Tibial artery (tissue), 4 donors: ENCODE measurements at regions not wholly inside any gene's neighbourhood (a gene's known extent, or its start where the extent isn't known, plus 50 kb on each side); places are given as distances from the start of the nearest gene placed in this dataset.

Source experiments
- DNase-seq, 2 donors: peaks; one replicate each; pipeline ENCODE4 v3.0.0-alpha.2; 2019
- H3K27ac ChIP-seq, 2 donors: fragments of 200-600 bp; sonication (generic) in 1 of 2; 1 replicate in 1 of 2; 2 replicates in 1 of 2; pipeline ENCODE4 v1.5.1; 2018 to 2019; ENCODE audit warnings: mild to moderate bottlenecking in 1 of 2
- H3K27me3 ChIP-seq, 2 donors: fragments of 200-600 bp; sonication (generic) in 1 of 2; one replicate each; pipeline versions ENCODE4 v1.5.1 to v1.6.0; 2016 to 2019
- H3K36me3 ChIP-seq, 3 donors: fragments of 200-600 bp; sonication (generic) in 2 of 3; one replicate each; pipeline ENCODE4 v1.5.1; 2016 to 2019; ENCODE audit warnings: mild to moderate bottlenecking in 2 of 3
- H3K4me1 ChIP-seq, 4 donors: fragments of 200-600 bp; sonication (generic) in 2 of 4; 1 replicate in 3 of 4; 2 replicates in 1 of 4; pipeline ENCODE4 v1.5.1; 2016 to 2019
- H3K4me3 ChIP-seq, 2 donors: fragments of 200-600 bp; sonication (generic) in 1 of 2; 1 replicate in 1 of 2; 2 replicates in 1 of 2; pipeline ENCODE4 v1.5.1; 2018 to 2019; ENCODE audit warnings: mild to moderate bottlenecking in 2 of 2
- H3K9me3 ChIP-seq, 3 donors: fragments of 200-600 bp; sonication (generic) in 1 of 3; one replicate each; pipeline ENCODE4 v1.5.1; 2016 to 2019
- CTCF ChIP-seq, 2 experiments: fragments of 200-600 bp in 1 of 2; fragments of 450-650 bp in 1 of 2; IDR thresholded peaks; one replicate each; pipeline ENCODE4 v1.5.1; 2017 to 2019; ENCODE audit warnings: antibody characterized with exemption in 2 of 2, mild to moderate bottlenecking in 1 of 2, moderate library complexity in 1 of 2
- intact Hi-C: fragments of 100-400 bp; cut with DNase I; formaldehyde crosslinking; loops from one replicate; pipeline ENCODE4 v1.15.0; 2023; ENCODE audit warnings: low total_unique reads

DNA sequence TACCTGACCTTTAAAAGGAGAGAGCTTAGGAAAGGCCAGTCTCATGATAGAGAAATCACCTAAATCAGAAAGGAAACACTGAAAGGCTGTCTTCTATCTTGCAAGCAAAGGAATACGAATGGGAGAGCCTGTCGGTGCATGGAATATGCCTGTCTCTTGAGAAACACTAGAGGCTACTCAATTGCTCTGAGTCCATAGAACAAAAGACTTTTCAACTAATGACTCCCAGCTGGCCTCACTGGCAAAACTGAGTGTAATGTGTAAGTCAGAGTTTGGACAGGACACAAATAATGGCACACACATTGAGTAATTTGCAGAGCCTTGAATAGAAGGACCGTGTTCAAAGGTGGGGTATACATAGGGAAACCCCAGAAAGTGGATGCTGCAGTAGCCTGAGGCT, 171.0 kb upstream of the ARHGAP20 start:
- no peak for DNase-seq
- Histone ChIP-seq H3K4me1 (no peaks in the 10 kb centered on the region), H3K36me3 (no peaks in the 10 kb centered on the region), H3K9me3 (no peaks in the 10 kb centered on the region), H3K4me3 (no peak overlapping the region), H3K27me3 (no peaks in the 10 kb centered on the region), H3K27ac (no peak overlapping the region)
- intact Hi-C loops = no loop called here
- no peak for TF ChIP-seq CTCF (IDR thresholded peaks at IDR 0.05)

DNA sequence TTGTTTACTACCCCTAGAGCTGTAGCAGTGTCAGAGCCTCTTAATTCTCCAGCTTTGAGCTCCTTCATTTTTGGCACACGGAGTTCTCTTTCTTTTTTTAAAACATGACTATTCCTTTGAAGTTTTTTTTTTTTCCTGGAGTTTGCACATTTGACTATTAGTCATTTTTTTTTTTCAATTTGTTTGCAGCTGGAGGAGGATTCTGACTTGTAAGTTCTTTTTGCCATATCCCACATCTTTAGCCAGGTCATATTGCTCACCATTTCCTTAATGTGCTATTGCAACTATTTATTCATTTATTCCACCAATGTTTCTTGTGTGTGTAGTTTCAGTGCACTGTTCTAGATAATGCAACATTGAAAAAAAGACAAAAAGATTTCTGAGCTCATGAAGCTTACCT, 166.3 kb upstream of the ARHGAP20 start:
- H3K9me3 ChIP-seq = no peaks in the 10 kb centered on the region
- intact Hi-C loops = no loop called here
- no peaks in the 10 kb centered on the region for H3K36me3 ChIP-seq
- DNase-seq = no peak
- no peaks in the 10 kb centered on the region for H3K4me1 ChIP-seq
- no peak overlapping the region for H3K27ac ChIP-seq
- no peaks in the 10 kb centered on the region for H3K27me3 ChIP-seq
- TF ChIP-seq CTCF (IDR thresholded peaks at IDR 0.05) = no peak
- no peak overlapping the region for H3K4me3 ChIP-seq

DNA sequence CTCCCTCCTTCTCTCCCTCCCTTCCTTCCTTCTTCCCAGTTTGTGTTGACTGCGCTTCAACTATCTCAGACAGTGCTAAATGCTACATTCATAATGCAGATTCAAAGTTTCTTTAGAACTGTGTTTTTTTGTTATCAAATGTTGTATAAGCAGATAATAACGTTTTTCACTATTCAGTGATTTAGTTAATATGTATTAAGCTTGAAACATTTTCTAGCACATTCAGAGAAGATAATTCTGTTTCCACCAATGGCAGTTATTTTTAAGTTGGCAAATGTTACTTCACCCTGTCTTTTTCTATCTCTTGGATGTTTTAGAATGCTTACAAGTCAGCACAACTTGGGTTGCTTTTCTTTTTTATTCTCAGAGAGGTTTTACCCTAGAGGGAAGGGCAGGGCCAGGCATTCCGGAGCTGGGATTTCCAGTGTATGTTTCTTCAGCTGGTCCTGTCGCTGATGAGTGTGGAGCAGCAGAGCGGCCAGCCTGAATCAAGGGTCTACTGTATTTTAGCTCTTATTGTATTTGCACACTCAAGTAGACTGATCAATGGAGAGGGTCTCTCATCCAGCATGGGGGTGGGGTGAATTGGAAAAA, 162.3 kb upstream of the ARHGAP20 start:
- intact Hi-C loops = no loop called here
- Histone ChIP-seq H3K36me3 (no peaks in the 10 kb centered on the region), H3K27ac (no peak overlapping the region), H3K9me3 (no peaks in the 10 kb centered on the region), H3K4me3 (no peak overlapping the region), H3K4me1 (no peaks in the 10 kb centered on the region), H3K27me3 (no peaks in the 10 kb centered on the region)
- DNase-seq = no peak
- TF ChIP-seq CTCF (IDR thresholded peaks at IDR 0.05) = no peak

DNA sequence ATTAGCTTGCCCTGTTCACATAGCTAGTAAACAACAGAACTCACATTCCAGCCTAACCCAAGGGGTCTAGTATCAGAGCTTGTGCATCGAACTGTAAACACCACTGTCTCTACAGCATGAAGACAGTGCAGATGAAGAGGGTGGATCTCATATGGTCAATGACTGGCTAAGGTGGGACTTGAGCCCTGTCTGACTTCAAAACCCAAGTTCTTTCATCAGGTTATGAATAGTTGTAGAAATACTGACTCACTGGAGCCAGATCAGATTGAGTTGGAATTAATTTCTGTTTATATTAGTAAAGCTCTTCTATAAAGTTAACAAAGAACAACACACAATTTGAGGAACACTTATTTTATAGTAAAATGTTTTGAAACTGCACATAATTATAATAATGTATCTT, 161.7 kb upstream of the ARHGAP20 start:
- TF ChIP-seq CTCF (IDR thresholded peaks at IDR 0.05) = no peak
- intact Hi-C loops = no loop called here
- Histone ChIP-seq H3K4me1 (no peaks in the 10 kb centered on the region), H3K36me3 (no peaks in the 10 kb centered on the region), H3K27me3 (no peaks in the 10 kb centered on the region), H3K4me3 (no peak overlapping the region), H3K27ac (no peak overlapping the region), H3K9me3 (no peaks in the 10 kb centered on the region)
- no peak for DNase-seq

- Histone ChIP-seq H3K4me3 (no peak overlapping the region), H3K9me3 (no peaks in the 10 kb centered on the region), H3K36me3 (no peaks in the 10 kb centered on the region), H3K4me1 (no peaks in the 10 kb centered on the region), H3K27ac (no peak overlapping the region), H3K27me3 (no peaks in the 10 kb centered on the region)
- intact Hi-C loops = no loop called here
- DNase-seq = no peak
- no peak for TF ChIP-seq CTCF (IDR thresholded peaks at IDR 0.05)
Measured at GRCh38 chr11:110870816-110871522, 158.7 kb upstream of the ARHGAP20 start.
